ENCODE measurements at regions not wholly inside any gene's neighbourhood (a gene's known extent, or its start where the extent isn't known, plus 50 kb on each side); places are given as distances from the start of the nearest gene placed in this dataset.

GRCh38 chr1:119225265-119225664 is 84.8 kb upstream of the WARS2 start:
- intact Hi-C loops (cut with DNase I, micrococcal nuclease), result no loop called here
- ChIA-PET POLR2A (no interaction called here), CTCF (no interaction called here)
- no peak overlapping the region for H3K27ac Mint-ChIP-seq
- H3K27me3 Mint-ChIP-seq, result no peaks in the 10 kb centered on the region
- H3K9me3 Mint-ChIP-seq (ENCODE audit: low read depth), result no peaks in the 10 kb centered on the region
- DNase-seq (no peak), ATAC-seq (no peak)
- H3K4me3 Mint-ChIP-seq, result no peak overlapping the region
- H3K36me3 Mint-ChIP-seq (ENCODE audit: low read depth), result no peaks in the 10 kb centered on the region
- H3K4me1 Mint-ChIP-seq, result no peaks in the 10 kb centered on the region

- Mint-ChIP-seq H3K9me3 (ENCODE audit: low read depth) (no peaks in the 10 kb centered on the region), H3K27ac (no peak overlapping the region), H3K27me3 (no peaks in the 10 kb centered on the region), H3K4me1 (no peaks in the 10 kb centered on the region), H3K36me3 (ENCODE audit: low read depth) (no peaks in the 10 kb centered on the region), H3K4me3 (no peak overlapping the region)
- ChIA-PET POLR2A (no interaction called here), CTCF (no interaction called here)
- intact Hi-C loops (cut with DNase I, micrococcal nuclease), result no loop called here
- DNase-seq (no peak), ATAC-seq (no peak)
Observed at GRCh38 chr1:119225831-119226230, 85.4 kb upstream of the WARS2 start.

GRCh38 chr1:119226321-119226720 is 85.9 kb upstream of the WARS2 start:
- Mint-ChIP-seq H3K4me1 (no peaks in the 10 kb centered on the region), H3K9me3 (ENCODE audit: low read depth) (no peaks in the 10 kb centered on the region), H3K36me3 (ENCODE audit: low read depth) (no peaks in the 10 kb centered on the region), H3K4me3 (no peak overlapping the region), H3K27ac (no peak overlapping the region), H3K27me3 (no peaks in the 10 kb centered on the region)
- DNase-seq (no peak), ATAC-seq (no peak)
- ChIA-PET POLR2A (no interaction called here), CTCF (no interaction called here)
- intact Hi-C loops (cut with DNase I, micrococcal nuclease), result no loop called here

- intact Hi-C loops (cut with DNase I, micrococcal nuclease), result no loop called here
- Mint-ChIP-seq H3K4me3 (no peak overlapping the region), H3K36me3 (ENCODE audit: low read depth) (no peaks in the 10 kb centered on the region), H3K27me3 (no peaks in the 10 kb centered on the region), H3K9me3 (ENCODE audit: low read depth) (no peaks in the 10 kb centered on the region), H3K27ac (no peak overlapping the region), H3K4me1 (no peaks in the 10 kb centered on the region)
- ChIA-PET POLR2A (no interaction called here), CTCF (no interaction called here)
- ATAC-seq (no peak), DNase-seq (no peak)
Observed at GRCh38 chr1:119226913-119227312, 86.5 kb upstream of the WARS2 start.

- no peaks in the 10 kb centered on the region for H3K36me3 Mint-ChIP-seq (ENCODE audit: low read depth)
- no peak overlapping the region for H3K4me3 Mint-ChIP-seq
- H3K4me1 Mint-ChIP-seq, result no peaks in the 10 kb centered on the region
- ChIA-PET POLR2A (no interaction called here), CTCF (no interaction called here)
- no peaks in the 10 kb centered on the region for H3K27me3 Mint-ChIP-seq
- H3K9me3 Mint-ChIP-seq (ENCODE audit: low read depth), result no peaks in the 10 kb centered on the region
- ATAC-seq (no peak), DNase-seq (no peak)
- no peak overlapping the region for H3K27ac Mint-ChIP-seq
- intact Hi-C loops (cut with DNase I, micrococcal nuclease), result no loop called here
Observed at GRCh38 chr1:119227456-119227855, 87.0 kb upstream of the WARS2 start.

GRCh38 chr1:119228335-119229080 is 88.1 kb upstream of the WARS2 start:
- CTCF ChIA-PET, result no interaction called here
- intact Hi-C loops (cut with DNase I, micrococcal nuclease), result no loop called here

GRCh38 chr1:119235120-119235519 is 94.7 kb upstream of the WARS2 start:
- Mint-ChIP-seq H3K36me3 (ENCODE audit: low read depth) (peaks cover 2% of the 10 kb centered on the region), H3K9me3 (ENCODE audit: low read depth) (no peaks in the 10 kb centered on the region), H3K4me3 (no peak overlapping the region), H3K27ac (no peak overlapping the region), H3K4me1 (no peaks in the 10 kb centered on the region), H3K27me3 (no peaks in the 10 kb centered on the region)
- CTCF ChIA-PET, result interaction anchor here (0.9 kb wide), 1 partner anchor 39 kb away, joined by 4 read pairs; no protein-coding TSS in a partner anchor
- DNase-seq (no peak), ATAC-seq (no peak)
- POLR2A ChIA-PET, result no interaction called here
- intact Hi-C loops (cut with DNase I, micrococcal nuclease), result no loop called here

More at GRCh38 chr1:119228335-119229080, 88.1 kb upstream of the WARS2 start:
- no peak for ATAC-seq
- H3K27me3 Mint-ChIP-seq, result no peaks in the 10 kb centered on the region
- no peaks in the 10 kb centered on the region for H3K4me1 Mint-ChIP-seq
- no peak for DNase-seq
- no peaks in the 10 kb centered on the region for H3K9me3 Mint-ChIP-seq (ENCODE audit: low read depth)
- H3K4me3 Mint-ChIP-seq, result no peak overlapping the region
- H3K36me3 Mint-ChIP-seq (ENCODE audit: low read depth), result no peaks in the 10 kb centered on the region
- H3K27ac Mint-ChIP-seq, result no peak overlapping the region
- POLR2A ChIA-PET, result no interaction called here

GRCh38 chr1:119245881-119246280 is 105.4 kb upstream of the WARS2 start:
- Mint-ChIP-seq H3K9me3 (ENCODE audit: low read depth) (no peaks in the 10 kb centered on the region), H3K4me1 (no peaks in the 10 kb centered on the region), H3K27ac (no peak overlapping the region), H3K27me3 (no peaks in the 10 kb centered on the region), H3K4me3 (no peak overlapping the region), H3K36me3 (ENCODE audit: low read depth) (no peaks in the 10 kb centered on the region)
- ATAC-seq (no peak), DNase-seq (no peak)
- POLR2A ChIA-PET, result no interaction called here
- intact Hi-C loops (cut with DNase I, micrococcal nuclease), result no loop called here
- CTCF ChIA-PET, result interaction anchor here (0.6 kb wide), 2 partner anchors 319 to 1840 kb away, joined by 3 read pairs; no protein-coding TSS in a partner anchor

GRCh38 chr1:119249283-119249682 is 108.8 kb upstream of the WARS2 start:
- no peaks in the 10 kb centered on the region for H3K4me1 Mint-ChIP-seq

GRCh38 chr1:119250299-119250698 is 109.8 kb upstream of the WARS2 start:
- Mint-ChIP-seq H3K4me3 (no peak overlapping the region), H3K4me1 (no peaks in the 10 kb centered on the region), H3K36me3 (ENCODE audit: low read depth) (no peaks in the 10 kb centered on the region), H3K9me3 (ENCODE audit: low read depth) (no peaks in the 10 kb centered on the region), H3K27ac (no peak overlapping the region), H3K27me3 (no peaks in the 10 kb centered on the region)
- CTCF ChIA-PET, result interaction anchor here (0.6 kb wide), 1 partner anchor 477 kb away, joined by 3 read pairs; no protein-coding TSS in a partner anchor
- intact Hi-C loops (cut with DNase I, micrococcal nuclease), result no loop called here
- POLR2A ChIA-PET, result no interaction called here
- no peak for DNase-seq
- no peak for ATAC-seq

More at GRCh38 chr1:119249283-119249682, 108.8 kb upstream of the WARS2 start:
- Mint-ChIP-seq H3K36me3 (ENCODE audit: low read depth) (no peaks in the 10 kb centered on the region), H3K9me3 (ENCODE audit: low read depth) (no peaks in the 10 kb centered on the region), H3K27me3 (no peaks in the 10 kb centered on the region), H3K27ac (no peak overlapping the region), H3K4me3 (no peak overlapping the region)
- intact Hi-C loops (cut with DNase I, micrococcal nuclease), result no loop called here
- ChIA-PET CTCF (no interaction called here), POLR2A (no interaction called here)
- DNase-seq (no peak), ATAC-seq (no peak)

GRCh38 chr1:119251751-119252150 is 111.3 kb upstream of the WARS2 start:
- ChIA-PET CTCF (no interaction called here), POLR2A (no interaction called here)
- intact Hi-C loops (cut with DNase I, micrococcal nuclease), result no loop called here
- Mint-ChIP-seq H3K27me3 (no peaks in the 10 kb centered on the region), H3K27ac (no peak overlapping the region), H3K36me3 (ENCODE audit: low read depth) (no peaks in the 10 kb centered on the region), H3K4me3 (no peak overlapping the region), H3K4me1 (no peaks in the 10 kb centered on the region), H3K9me3 (ENCODE audit: low read depth) (no peaks in the 10 kb centered on the region)
- no peak for DNase-seq
- ATAC-seq, result no peak

- no peak for DNase-seq
- Mint-ChIP-seq H3K4me1 (no peaks in the 10 kb centered on the region), H3K27me3 (no peaks in the 10 kb centered on the region), H3K36me3 (ENCODE audit: low read depth) (no peaks in the 10 kb centered on the region), H3K4me3 (no peak overlapping the region), H3K27ac (no peak overlapping the region), H3K9me3 (ENCODE audit: low read depth) (no peaks in the 10 kb centered on the region)
- CTCF ChIA-PET, result no interaction called here
- POLR2A ChIA-PET, result no interaction called here
- intact Hi-C loops (cut with DNase I, micrococcal nuclease), result no loop called here
- no peak for ATAC-seq
Observed at GRCh38 chr1:119253366-119253765, 112.9 kb upstream of the WARS2 start.

Data from activated CD4-positive, alpha-beta T cell treated with anti-CD3 and anti-CD28 coated beads for 36 hours (primary cell).